OCI-LY1 (cell line): ENCODE measurements at regions not wholly inside any gene's neighbourhood (a gene's known extent, or its start where the extent isn't known, plus 50 kb on each side); places are given as distances from the start of the nearest gene placed in this dataset.

Source experiments
- CTCF ChIP-seq: fragments of 200-600 bp; sonication (generic), shearing (Covaris generic); IDR thresholded peaks from 2 replicates; pipeline ENCODE4 v1.5.1; 2017; ENCODE audit warnings: mild to moderate bottlenecking, antibody characterized with exemption, low read length, moderate library complexity, mixed read lengths
- EZH2 ChIP-seq: fragments of 200-600 bp; sonication (generic), shearing (Covaris generic); IDR thresholded peaks from 2 replicates; pipeline ENCODE4 v1.8.0; 2017; ENCODE audit warnings: borderline replicate concordance, mixed run types, mild to moderate bottlenecking, antibody characterized with exemption, low read length, moderate library complexity, mixed read lengths

GRCh38 chr2:143840194-143840593, 679.7 kb downstream of the ZEB2 start:
- no peak for TF ChIP-seq CTCF
- TF ChIP-seq EZH2, result no peak
